AG09309 (cell line): ENCODE measurements at regions not wholly inside any gene's neighbourhood (a gene's known extent, or its start where the extent isn't known, plus 50 kb on each side); places are given as distances from the start of the nearest gene placed in this dataset.

Experiments
- DNase-seq: peaks from one replicate; pipeline ENCODE4 v3.0.0-alpha.2; 2010; ENCODE audit warnings: low read depth
- H3K4me3 ChIP-seq: 2 replicates; pipeline ENCODE4 v1.5.1; 2011; ENCODE audit warnings: mild to moderate bottlenecking, low read depth, low read length, moderate library complexity; ENCODE audit not compliant: control insufficient read depth
- TF ChIP-seq, protein P1 (sequence below): IDR thresholded peaks from 2 replicates; pipeline ENCODE4 v1.5.1; 2011; ENCODE audit warnings: mild to moderate bottlenecking, low read depth, low read length, inconsistent platforms; ENCODE audit not compliant: insufficient read depth, control insufficient read depth; ENCODE audit errors: missing control alignments

DNA sequence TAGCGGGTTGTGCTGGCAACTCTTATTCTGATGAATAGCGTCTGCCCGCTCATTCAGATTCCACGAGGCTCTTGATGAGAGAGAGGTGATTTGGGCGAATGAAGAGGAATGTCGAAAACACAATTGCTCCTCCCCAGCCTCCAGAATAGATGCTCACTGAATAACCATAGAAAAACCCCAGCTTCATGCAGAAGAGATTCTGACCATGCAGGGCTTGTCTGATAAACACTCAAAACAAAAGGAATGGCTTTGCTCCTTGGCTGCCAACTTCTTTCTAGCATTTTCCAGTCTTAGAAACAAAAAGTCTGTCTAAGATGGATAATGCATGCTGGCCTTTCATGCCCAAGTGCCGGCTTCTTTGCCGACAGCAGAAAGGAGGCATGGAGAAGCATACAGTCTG is 569.5 kb downstream of the MN1 start:
- no peak overlapping the region for H3K4me3 ChIP-seq
- TF ChIP-seq, protein P1, sequence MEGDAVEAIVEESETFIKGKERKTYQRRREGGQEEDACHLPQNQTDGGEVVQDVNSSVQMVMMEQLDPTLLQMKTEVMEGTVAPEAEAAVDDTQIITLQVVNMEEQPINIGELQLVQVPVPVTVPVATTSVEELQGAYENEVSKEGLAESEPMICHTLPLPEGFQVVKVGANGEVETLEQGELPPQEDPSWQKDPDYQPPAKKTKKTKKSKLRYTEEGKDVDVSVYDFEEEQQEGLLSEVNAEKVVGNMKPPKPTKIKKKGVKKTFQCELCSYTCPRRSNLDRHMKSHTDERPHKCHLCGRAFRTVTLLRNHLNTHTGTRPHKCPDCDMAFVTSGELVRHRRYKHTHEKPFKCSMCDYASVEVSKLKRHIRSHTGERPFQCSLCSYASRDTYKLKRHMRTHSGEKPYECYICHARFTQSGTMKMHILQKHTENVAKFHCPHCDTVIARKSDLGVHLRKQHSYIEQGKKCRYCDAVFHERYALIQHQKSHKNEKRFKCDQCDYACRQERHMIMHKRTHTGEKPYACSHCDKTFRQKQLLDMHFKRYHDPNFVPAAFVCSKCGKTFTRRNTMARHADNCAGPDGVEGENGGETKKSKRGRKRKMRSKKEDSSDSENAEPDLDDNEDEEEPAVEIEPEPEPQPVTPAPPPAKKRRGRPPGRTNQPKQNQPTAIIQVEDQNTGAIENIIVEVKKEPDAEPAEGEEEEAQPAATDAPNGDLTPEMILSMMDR: no peak
- DNase-seq: no peak

GRCh38 chr22:27237080-27237741 is 564.3 kb downstream of the MN1 start:
- TF ChIP-seq, protein P1: no peak
- no peak overlapping the region for H3K4me3 ChIP-seq
- no peak for DNase-seq

GRCh38 chr22:27238935-27239510 is 562.5 kb downstream of the MN1 start:
- H3K4me3 ChIP-seq: no peak overlapping the region
- peak; percentile 89 for DNase-seq
- TF ChIP-seq, protein P1: no peak

DNA sequence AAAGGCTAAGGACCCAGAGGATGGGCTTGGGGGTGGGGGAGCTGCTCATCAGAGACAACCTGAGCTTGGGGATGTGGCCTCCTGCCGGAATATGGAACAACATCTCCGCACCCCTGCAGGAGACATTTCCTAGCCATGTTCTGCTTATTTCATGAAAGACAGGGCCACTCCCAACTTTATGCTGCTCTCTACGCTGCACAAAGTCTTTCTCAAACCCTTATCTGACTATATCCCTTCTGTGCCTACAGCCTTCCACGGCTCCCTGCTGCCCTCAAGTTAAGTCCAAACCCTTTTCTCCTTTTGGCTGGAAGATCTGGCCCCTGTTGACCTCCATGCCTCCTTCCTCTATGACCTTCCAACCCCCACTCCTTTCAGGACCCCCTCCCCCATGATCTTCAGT is 562.0 kb downstream of the MN1 start:
- TF ChIP-seq, protein P1: no peak
- H3K4me3 ChIP-seq: no peak overlapping the region
- no peak for DNase-seq

DNA sequence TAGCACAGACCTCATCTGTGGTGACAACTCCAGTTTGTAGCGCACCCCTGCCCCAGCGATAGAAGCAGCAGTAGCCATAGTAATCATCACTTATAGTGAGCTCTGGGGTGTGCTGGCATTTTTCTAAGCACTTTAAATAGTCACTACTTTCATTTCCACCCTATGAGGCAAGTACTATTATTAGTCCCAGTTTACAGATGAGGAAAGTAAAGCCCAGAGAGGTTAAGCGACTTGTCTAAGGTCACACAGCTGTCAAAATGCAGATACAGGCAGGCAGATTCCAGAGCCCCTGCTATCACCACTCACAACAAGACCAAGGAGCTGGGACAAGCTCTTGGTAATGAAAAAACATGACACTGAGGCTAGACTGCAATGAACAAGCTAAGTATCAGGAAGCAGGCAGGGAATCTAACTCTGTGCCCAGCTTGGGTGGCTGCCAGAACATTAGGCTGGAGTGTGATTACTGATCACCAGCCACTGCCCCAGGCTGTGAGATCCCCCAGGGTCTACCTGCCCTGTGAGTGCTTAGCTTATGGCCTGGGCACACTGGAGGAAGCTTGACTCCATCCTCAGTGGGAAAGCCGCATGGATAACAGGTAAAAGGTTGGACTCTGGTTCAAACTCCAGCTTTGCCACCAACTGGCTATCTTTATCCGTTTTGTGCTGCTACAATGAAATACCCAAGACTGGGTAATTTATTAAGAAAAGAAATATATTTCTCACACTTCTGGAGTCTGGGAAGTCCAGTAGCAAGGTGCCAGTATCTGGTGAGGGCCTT is 561.1 kb downstream of the MN1 start:
- TF ChIP-seq, protein P1: no peak
- DNase-seq: no peak
- H3K4me3 ChIP-seq: no peak overlapping the region

DNA sequence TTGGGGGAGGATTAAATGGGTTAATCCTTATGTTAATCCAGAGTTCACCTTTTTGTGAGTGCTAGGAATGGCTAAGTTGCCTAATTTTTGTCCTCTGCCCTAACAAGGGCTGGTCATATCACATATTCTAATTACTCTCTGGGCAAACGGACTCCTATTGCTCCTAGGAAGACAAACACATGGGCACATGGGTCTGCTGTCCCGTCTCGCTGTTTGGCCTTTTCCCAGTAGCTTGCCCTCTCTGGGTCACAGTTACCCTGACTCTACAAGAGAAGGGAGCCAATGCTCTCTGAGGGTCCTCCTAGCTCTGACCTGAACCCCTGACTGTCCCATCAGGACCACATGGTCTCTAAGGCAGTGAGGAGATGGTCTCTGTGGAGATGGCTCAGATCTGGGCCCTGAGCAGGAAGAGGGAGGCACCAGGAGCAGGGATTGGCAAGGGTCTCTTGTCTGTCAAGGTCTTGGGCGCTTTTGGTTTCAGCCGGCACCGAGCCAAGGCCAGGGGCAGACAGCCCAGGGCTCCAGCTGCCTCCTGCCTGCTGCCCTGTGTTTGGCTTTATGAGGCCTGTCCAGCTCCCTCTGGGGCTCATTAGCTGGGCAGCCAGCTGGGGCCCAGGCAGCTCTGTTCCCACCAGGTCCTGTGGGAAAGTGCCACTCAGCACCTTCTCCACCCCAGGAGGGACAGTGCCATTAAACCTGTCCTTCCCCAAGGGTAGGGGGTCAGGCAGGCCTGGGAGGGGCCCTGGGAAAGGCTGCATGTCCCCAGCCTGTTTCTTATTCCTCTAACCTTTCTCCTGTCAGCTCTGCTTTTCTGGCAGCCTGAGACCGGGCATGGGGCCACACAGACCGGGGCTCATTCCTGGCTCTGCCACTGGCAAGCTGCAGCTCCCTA is 559.9 kb downstream of the MN1 start:
- no peak overlapping the region for H3K4me3 ChIP-seq
- TF ChIP-seq, protein P1: peak; percentile 2
- no peak for DNase-seq
